H1 (cell line): ENCODE measurements at regions not wholly inside any gene's neighbourhood (a gene's known extent, or its start where the extent isn't known, plus 50 kb on each side); places are given as distances from the start of the nearest gene placed in this dataset.

Experiments used
- MAFK ChIP-seq: IDR thresholded peaks from 2 replicates; pipeline ENCODE4 v1.6.1; 2012; ENCODE audit warnings: low read depth, mild to moderate bottlenecking, improper control_type of control experiment, low read length
- RFX5 ChIP-seq: IDR thresholded peaks from 2 replicates; pipeline ENCODE4 v1.6.1; 2011; ENCODE audit warnings: low read depth, low read length, improper control_type of control experiment, borderline replicate concordance
- ZNF274 ChIP-seq: IDR thresholded peaks from 2 replicates; pipeline ENCODE4 v1.7.0; 2012; ENCODE audit warnings: low read length, borderline replicate concordance; ENCODE audit errors: extremely low read depth

DNA sequence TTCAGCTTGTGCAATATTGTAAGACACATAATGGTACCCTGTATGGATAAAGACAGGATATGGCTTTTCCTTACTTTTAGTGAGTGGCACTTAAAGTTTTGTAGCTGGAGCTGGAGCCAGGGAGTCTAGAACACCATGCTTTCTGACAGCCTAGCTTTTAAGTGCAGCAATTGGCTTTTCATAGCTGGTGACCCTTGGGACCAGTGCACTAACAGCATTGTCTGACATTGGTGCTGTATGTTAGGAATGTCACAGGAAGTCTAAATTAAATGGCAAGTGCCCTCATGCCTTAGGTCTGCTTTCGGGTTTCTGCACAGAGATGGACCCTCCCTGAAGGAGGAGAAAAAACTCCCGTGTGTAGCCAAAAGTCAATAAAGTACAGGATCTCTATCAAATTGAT is 628.2 kb downstream of the NR2F2 start (continued):
- TF ChIP-seq ZNF274 (no peak), MAFK (no peak), RFX5 (no peak)
- TF ChIP-seq, all 59 proteins: peak for 0
